Activated T-cell treated with anti-CD3 and anti-CD28 coated beads, Interleukin-2, amount 50 U/mL, for 4 hours (primary cell): ENCODE measurements at regions not wholly inside any gene's neighbourhood (a gene's known extent, or its start where the extent isn't known, plus 50 kb on each side); places are given as distances from the start of the nearest gene placed in this dataset.
"Not testable (repeated sequence)": the region's sequence is repeated elsewhere in the genome, so short reads cannot be mapped to it uniquely, and the experiment has no call there.

ENCODE experiments used
- ATAC-seq, 2 donors: fragments of 200-7000 bp; cut with Tn5 transposase; one replicate each; pipeline ENCODE4 v1.10.0; 2021
- DNase-seq: peaks from one replicate; pipeline ENCODE4 v3.0.0-alpha.2; 2020
- H3K27me3 Mint-ChIP-seq: one replicate; pipeline ENCODE4 v1.8.0; 2021; ENCODE audit warnings: low read depth, mixed read lengths
- H3K36me3 Mint-ChIP-seq: one replicate; pipeline ENCODE4 v1.8.0; 2022; ENCODE audit warnings: mixed read lengths; ENCODE audit not compliant: insufficient read depth
- H3K4me1 Mint-ChIP-seq: one replicate; pipeline ENCODE4 v1.8.0; 2021; ENCODE audit warnings: low read depth, mixed read lengths
- H3K4me3 Mint-ChIP-seq: one replicate; pipeline ENCODE4 v1.8.0; 2021; ENCODE audit warnings: mild to moderate bottlenecking, moderate library complexity, mixed read lengths
- H3K9me3 Mint-ChIP-seq: one replicate; pipeline ENCODE4 v1.8.0; 2021; ENCODE audit warnings: mixed read lengths

DNA sequence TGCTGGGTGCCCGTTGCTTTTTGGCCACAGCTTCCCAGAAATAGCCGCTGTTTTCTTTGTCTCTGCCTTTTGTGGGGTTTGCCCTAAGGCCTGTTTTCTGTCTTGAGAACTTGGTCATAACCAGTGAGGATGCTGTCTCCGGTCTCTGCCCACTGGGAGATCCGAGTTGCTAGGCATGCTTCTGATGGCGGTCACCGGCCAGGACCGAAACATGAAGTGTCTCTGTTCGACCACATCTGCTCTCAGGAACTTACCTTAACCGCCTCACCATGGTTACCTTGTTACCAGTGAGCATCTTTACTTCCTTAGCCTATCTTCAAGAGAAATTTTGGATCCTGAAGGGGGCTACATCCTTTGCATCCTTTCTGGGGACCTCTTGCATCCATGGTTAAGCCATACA lies 91.9 kb downstream of the RTP5 start:
- H3K27me3 Mint-ChIP-seq: no peaks in the 10 kb centered on the region
- no peaks in the 10 kb centered on the region for H3K9me3 Mint-ChIP-seq
- no peak overlapping the region for H3K4me3 Mint-ChIP-seq

DNA sequence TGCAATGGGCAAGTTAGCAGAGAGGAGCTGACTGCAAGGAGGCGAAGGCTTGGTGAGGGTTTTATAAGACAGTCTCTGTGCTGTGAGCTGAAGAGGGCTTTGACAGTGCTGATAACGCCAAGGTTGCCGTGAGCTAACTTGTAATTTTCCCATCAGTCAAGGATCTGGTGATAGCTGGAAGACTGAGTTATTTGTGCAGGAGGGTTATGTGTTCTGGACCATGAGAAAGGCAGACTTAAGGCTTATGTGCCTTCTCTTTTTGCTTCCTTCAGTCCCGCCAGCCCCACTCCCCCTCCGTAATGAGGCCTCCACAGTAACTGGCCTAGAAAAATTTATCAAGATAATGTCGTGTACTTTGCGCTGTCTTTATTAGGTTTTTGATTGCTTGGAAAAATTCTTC lies 94.6 kb downstream of the RTP5 start:
- no peak for DNase-seq
- no peaks in the 10 kb centered on the region for H3K27me3 Mint-ChIP-seq
- H3K36me3 Mint-ChIP-seq: peaks cover 8% of the 10 kb centered on the region
- H3K4me1 Mint-ChIP-seq: peaks cover 32% of the 10 kb centered on the region
- no peak for ATAC-seq
- no peaks in the 10 kb centered on the region for H3K9me3 Mint-ChIP-seq
- no peak overlapping the region for H3K4me3 Mint-ChIP-seq

More for the DNA sequence above, 91.9 kb downstream of the RTP5 start:
- DNase-seq: no peak
- peaks cover 24% of the 10 kb centered on the region for H3K4me1 Mint-ChIP-seq
- peaks cover 6% of the 10 kb centered on the region for H3K36me3 Mint-ChIP-seq
- ATAC-seq: no peak

DNA sequence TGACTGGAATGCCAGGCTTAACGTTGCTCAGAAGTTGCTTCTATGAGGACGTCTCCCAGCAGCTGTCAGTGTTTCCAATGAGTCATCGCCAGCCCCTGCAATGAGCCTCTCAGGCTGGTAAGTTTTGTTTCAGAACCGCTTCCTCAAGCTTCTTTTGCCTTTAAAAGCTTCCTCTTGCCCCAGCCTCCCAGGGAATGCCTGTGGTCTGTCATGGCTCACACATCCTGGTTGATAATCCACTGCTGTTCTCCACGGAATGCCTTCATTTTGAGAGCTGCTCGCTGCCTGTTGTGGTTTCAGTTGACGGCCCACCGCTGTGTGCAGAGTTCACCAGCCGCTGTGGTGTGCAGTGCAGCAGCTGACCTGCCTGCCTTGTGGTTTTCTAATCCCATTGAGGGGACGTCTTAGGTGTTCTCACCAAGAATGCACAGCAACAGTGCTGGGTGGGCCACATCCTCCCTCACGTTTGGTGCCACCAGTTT lies 96.4 kb downstream of the RTP5 start:
- peaks cover 32% of the 10 kb centered on the region for H3K4me1 Mint-ChIP-seq
- DNase-seq: peak; percentile 68
- ATAC-seq: peak; percentile 94

DNA sequence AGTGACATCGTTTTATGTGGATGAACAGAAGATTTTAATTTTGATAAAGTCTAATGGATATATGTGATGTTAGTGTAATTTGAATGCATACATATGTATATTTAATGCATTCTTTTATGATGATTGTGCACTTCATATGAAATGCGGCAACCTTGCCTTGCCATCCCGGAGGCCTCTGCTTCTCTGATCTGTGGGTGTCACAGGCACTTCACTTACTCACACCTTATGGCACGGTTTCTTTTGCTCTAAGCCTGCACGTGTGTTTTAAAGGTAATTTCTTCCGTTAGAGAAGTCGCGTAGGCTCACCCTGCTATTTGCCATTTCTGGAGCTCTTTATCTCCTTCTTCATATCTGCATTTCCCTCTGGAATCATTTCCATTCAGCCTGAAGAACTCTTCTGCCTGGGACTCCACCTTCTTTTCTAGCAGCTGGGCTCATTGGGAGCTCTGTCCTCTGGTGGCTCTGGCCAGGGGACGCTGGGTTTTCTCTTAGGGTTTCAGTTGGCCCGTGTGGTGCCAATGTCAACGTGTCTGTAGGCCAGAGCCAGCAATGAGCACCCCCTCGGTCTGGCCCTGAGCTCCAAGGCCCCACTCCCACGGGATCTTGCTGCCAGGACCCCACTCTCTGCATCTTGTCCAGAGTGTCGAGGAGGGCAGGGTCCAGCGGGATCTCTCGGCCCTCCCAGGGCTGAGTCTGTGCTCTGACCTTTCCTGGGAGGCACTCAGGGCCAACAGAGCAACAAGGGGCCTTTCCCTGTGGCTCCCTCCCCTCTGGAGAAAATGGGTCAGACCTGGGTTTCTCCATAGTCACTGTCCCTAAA lies 97.3 kb downstream of the RTP5 start:
- H3K4me3 Mint-ChIP-seq: peak overlapping the region; percentile 75
- peak; percentile 23 to 35 for ATAC-seq
- H3K4me1 Mint-ChIP-seq: peaks cover 32% of the 10 kb centered on the region
- DNase-seq: no peak
- H3K9me3 Mint-ChIP-seq: no peaks in the 10 kb centered on the region
- H3K36me3 Mint-ChIP-seq: peaks cover 14% of the 10 kb centered on the region
- no peaks in the 10 kb centered on the region for H3K27me3 Mint-ChIP-seq

More for the DNA sequence above, 96.4 kb downstream of the RTP5 start:
- Mint-ChIP-seq H3K9me3 (no peaks in the 10 kb centered on the region), H3K27me3 (no peaks in the 10 kb centered on the region), H3K36me3 (peaks cover 9% of the 10 kb centered on the region), H3K4me3 (peak overlapping the region; percentile 75)

DNA sequence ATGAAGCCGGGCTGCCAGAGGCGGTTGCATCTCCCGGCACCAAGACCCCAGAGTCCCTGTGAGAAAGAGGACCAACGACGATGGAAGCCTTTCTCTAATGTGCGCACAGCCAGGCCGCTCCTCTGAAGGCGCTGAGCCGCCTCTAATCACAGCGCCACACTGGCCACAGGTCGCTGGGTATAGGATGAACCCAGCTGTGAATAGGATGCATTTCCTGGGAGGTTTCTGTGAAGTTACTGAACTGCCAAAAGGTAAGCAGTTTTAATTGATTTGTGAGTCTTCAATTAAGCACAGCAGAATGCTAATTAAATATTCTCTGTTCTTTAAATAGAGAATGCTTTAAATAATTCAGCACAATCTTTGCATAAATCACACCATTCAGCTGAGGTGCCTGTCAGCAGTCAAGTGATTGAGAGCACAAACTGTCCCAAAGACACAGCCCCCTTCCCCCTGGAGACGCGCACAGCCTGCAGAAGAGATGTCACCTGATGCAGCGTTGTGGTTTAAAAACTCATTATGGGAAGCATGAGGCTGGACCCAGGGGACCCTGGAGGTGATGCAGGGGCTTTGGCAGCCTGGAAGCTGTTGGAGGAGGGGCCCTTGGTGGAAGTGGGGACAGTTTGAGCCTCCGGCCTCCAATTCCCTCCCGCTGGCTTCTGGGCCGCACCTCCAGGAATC lies 98.1 kb downstream of the RTP5 start:
- DNase-seq (no peak), ATAC-seq (no peak)
- no peak overlapping the region for H3K4me3 Mint-ChIP-seq
- no peaks in the 10 kb centered on the region for H3K9me3 Mint-ChIP-seq
- H3K4me1 Mint-ChIP-seq: peaks cover 26% of the 10 kb centered on the region
- no peaks in the 10 kb centered on the region for H3K27me3 Mint-ChIP-seq
- peaks cover 21% of the 10 kb centered on the region for H3K36me3 Mint-ChIP-seq

DNA sequence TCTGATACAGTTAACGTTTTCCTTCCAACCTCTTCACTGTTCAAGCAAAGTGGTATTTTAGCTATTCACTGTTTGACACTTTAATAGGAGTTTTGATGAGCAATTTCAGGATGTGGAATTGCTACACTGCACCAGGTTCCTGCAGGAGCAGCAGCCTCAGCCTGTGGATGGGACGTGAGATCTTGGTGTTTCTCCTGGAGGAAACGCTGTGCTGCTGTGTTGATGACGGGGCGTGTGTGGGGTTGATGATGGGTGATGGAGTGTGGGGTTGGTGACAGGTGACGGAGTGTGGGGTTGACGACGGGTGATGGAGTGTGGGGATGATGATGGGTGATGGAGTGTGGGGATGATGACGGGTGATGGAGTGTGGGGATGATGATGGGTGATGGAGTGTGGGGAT lies 98.9 kb downstream of the RTP5 start:
- Mint-ChIP-seq H3K9me3 (no peaks in the 10 kb centered on the region), H3K4me3 (no peak overlapping the region), H3K36me3 (peaks cover 29% of the 10 kb centered on the region), H3K4me1 (peaks cover 26% of the 10 kb centered on the region), H3K27me3 (no peaks in the 10 kb centered on the region)
- DNase-seq (no peak), ATAC-seq (no peak)

DNA sequence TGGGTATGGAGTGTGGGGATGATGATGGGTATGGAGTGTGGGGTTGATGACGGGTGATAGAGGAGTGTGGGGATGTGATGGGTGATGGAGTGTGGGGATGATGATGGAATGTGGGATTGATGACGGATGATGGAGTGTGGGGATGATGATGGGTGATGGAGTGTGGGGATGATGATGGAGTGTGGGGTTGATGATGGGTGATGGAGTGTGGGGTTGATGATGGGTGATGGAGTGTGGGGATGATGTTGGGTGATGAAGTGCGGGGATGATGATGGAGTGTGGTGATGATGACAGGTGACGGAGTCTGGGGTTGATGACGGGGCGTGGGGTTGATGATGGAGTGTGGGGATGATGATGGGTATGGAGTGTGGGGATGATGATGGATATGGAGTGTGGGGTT lies 99.7 kb downstream of the RTP5 start:
- not testable (repeated sequence) for DNase-seq, H3K9me3 Mint-ChIP-seq, ATAC-seq, H3K4me3 Mint-ChIP-seq, H3K27me3 Mint-ChIP-seq
- Mint-ChIP-seq H3K36me3 (peaks cover 30% of the 10 kb centered on the region), H3K4me1 (peaks cover 22% of the 10 kb centered on the region)

DNA sequence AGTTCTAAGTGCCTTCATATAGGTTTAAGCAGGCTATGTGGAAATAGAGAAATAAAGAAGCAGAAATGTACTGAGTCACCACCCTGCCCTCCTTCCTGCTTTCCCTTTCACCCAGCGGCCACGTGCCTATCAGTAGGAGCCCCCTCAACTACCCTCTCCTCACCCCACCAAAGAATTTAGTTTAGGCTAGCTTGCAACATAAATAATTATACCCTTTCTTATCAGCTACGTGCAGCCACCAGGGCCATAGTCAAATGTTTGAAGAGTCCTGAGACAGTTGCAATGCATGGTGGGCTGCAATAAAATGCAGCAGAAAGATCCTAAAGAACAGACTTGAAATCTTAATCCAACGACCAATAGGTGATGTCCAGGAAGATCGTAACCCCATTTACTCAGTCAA lies 101.2 kb downstream of the RTP5 start:
- Mint-ChIP-seq H3K4me3 (no peak overlapping the region), H3K4me1 (peaks cover 15% of the 10 kb centered on the region), H3K36me3 (peaks cover 30% of the 10 kb centered on the region), H3K9me3 (no peaks in the 10 kb centered on the region), H3K27me3 (no peaks in the 10 kb centered on the region)
- no peak for DNase-seq
- no peak for ATAC-seq

DNA sequence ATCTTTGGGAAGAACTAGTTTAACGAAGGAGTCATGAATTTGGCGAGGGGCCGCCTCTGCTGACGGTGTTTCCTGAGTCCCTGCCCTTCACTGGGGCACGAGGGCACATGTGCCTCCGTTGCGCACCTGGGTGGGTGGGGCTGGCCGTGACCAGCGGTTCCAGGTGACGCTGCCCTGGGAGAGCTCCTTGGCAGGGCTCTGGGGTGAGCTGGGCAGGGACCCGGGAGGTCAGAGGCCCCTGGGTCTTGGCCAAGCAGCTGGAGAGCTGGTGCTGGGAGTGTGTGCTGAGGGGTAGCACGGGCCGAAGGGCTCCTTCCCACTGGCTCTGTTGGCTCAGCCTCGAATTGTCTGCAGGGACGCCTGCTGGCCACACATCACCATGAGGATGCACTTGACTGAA lies 104.6 kb downstream of the RTP5 start:
- Mint-ChIP-seq H3K27me3 (no peaks in the 10 kb centered on the region), H3K4me1 (no peaks in the 10 kb centered on the region), H3K9me3 (no peaks in the 10 kb centered on the region), H3K36me3 (peaks cover 39% of the 10 kb centered on the region), H3K4me3 (no peak overlapping the region)
- DNase-seq: no peak
- no peak for ATAC-seq

DNA sequence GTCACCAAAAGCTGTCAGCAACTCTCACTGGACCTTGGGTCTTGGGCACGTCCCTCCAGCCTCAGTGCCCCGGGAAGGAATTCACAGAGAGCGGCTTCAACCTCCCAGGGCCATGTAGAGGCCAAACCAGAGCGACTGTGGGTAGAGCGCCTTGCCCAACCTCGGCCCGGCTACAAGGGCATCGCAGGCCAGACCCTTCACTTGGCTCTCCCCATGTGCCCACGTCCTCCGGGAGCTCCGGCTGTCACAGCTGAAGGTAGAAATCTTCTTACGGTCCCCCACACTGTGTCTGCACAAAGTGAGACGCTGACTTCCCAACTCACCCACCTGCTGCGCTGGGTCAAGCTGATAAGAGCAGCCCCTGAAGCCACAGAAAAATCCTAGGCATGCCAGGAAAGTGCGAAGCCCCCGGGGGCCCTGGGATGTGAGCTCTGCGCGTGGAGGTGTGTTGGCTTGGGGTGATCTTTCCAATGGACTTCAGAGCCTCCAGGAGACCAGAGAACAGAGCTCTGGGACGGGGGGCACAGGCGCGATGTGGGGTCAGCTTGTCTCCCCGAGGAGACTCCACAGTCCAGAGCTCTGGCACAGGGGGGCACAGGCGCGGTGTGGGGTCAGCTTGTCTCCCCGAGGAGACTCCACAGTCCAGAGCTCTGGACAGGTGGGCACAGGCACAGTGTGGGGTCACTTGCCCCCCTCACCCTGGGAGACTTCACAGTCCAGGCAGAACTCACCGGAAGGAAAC lies 105.5 kb downstream of the RTP5 start:
- H3K36me3 Mint-ChIP-seq: peaks cover 39% of the 10 kb centered on the region
- ATAC-seq: peak in 1 of 2 donors; percentile 7

DNA sequence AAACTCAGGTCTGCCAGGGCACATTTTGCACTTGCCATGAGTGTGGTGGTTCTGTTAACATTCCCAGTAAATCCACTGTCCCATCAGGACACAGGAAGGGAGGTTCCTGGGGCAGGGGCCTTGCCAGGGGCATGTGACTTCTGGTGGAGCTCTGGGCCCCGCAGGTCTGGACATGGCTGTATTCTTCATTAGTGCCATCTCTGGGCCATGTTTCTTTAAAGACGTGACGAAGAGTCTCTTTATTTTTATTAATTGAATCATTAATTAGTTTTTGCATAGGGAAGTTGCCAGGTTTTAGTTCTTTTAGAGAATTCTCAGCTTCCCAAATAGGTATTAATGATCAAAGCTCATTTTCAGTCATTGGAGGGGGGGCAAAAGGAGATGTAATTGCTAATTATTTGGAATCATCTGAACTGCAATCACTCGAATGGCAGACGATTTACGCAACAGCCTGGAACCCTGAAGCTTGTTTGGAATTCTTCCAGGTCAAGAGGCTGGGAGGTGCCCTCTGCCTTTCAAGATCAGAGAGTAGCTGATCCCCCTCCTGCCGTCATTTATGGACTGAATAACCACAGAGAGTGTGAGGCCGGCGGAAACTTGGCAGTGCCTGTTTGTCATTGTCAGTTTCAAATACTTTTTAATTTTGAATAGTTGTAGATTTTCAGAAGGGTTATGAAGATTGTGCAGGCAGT lies 106.2 kb downstream of the RTP5 start:
- ATAC-seq (peak in 1 of 2 donors; percentile 14), DNase-seq (no peak)
- H3K36me3 Mint-ChIP-seq: peaks cover 34% of the 10 kb centered on the region
- no peaks in the 10 kb centered on the region for H3K27me3 Mint-ChIP-seq
- no peaks in the 10 kb centered on the region for H3K9me3 Mint-ChIP-seq
- H3K4me3 Mint-ChIP-seq: no peak overlapping the region
- H3K4me1 Mint-ChIP-seq: no peaks in the 10 kb centered on the region

More for the DNA sequence above, 105.5 kb downstream of the RTP5 start:
- DNase-seq: no peak
- no peaks in the 10 kb centered on the region for H3K4me1 Mint-ChIP-seq
- no peak overlapping the region for H3K4me3 Mint-ChIP-seq
- H3K9me3 Mint-ChIP-seq: no peaks in the 10 kb centered on the region
- no peaks in the 10 kb centered on the region for H3K27me3 Mint-ChIP-seq

DNA sequence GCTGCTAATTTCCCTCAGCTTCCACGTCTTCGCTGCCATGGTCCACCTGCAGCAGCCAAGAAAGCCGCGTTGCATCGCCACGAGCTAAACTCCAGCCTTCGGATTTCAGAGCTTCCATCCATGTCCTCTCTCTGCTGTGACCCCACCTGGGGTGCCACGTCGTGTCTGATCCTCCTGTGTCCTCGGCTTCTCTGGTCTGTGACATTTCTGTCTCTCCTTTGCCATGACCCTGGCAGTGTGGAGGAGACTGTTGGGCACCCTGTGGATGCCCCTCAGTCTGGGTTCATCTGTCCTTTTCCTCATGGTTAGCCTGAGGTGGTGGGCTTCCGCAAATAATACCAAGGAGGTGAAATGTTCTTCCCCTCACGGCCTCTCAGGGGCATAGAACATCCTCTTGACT lies 106.8 kb downstream of the RTP5 start:
- Mint-ChIP-seq H3K36me3 (peaks cover 30% of the 10 kb centered on the region), H3K4me1 (no peaks in the 10 kb centered on the region)

DNA sequence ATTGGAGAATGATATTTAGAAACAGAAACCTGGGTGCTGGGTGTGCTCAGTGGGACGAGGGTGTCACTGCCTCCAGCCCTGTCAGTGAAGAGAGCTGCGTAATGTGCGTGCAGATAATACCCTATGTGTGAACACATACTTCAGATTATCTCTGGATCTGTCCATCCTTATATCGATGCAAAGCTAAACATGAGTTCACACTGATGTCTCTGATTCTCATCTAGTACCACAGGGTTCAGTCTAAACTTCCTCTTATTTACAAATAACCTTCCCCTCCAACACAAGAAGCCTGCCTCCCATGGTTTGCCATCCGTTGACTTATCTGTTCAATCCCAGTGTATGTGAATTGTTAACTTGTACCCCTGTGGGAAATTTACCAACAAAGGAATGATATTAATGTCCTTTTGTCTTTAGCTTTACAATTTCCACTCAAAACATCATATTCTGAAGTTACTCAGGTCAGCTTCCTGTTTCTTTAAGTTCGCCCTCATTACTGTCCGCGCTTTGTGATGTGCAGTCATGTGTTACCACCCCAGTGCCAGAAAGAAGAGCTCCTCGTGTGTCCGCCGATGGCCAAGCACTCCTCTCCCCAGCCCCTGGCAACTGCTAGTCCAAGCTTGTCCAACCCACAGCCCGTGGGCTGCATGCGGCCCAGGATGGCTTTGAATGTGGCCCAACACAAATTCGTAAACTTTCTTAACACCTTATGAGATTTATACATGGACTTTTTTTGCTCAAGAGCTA lies 108.2 kb downstream of the RTP5 start:
- no peak overlapping the region for H3K4me3 Mint-ChIP-seq
- H3K27me3 Mint-ChIP-seq: no peaks in the 10 kb centered on the region
- H3K9me3 Mint-ChIP-seq: no peaks in the 10 kb centered on the region
- H3K36me3 Mint-ChIP-seq: peaks cover 19% of the 10 kb centered on the region
- no peaks in the 10 kb centered on the region for H3K4me1 Mint-ChIP-seq
- ATAC-seq: no peak
- DNase-seq: no peak

More for the DNA sequence above, 106.8 kb downstream of the RTP5 start:
- Mint-ChIP-seq H3K27me3 (no peaks in the 10 kb centered on the region), H3K4me3 (no peak overlapping the region), H3K9me3 (no peaks in the 10 kb centered on the region)
- DNase-seq: no peak
- ATAC-seq: no peak
